ENCODE measurements at regions not wholly inside any gene's neighbourhood (a gene's known extent, or its start where the extent isn't known, plus 50 kb on each side); places are given as distances from the start of the nearest gene placed in this dataset.

GRCh38 chr4:98778206-98778605 lies 119.8 kb upstream of the TSPAN5 start:
- H3K36me3 ChIP-seq = no peaks in the 10 kb centered on the region
- H3K4me3 ChIP-seq = no peak overlapping the region
- no peak overlapping the region for H3K27ac ChIP-seq
- TF ChIP-seq POLR2AphosphoS5 (IDR thresholded peaks at IDR 0.05) = no peak
- no peak for TF ChIP-seq CTCF (IDR thresholded peaks at IDR 0.05 in 8 of 11, conservative IDR thresholded peaks at IDR 0.05 in 3 of 11)
- no peak for TF ChIP-seq POLR2A (IDR thresholded peaks at IDR 0.05)
- H3K4me1 ChIP-seq = no peaks in the 10 kb centered on the region
- 86 to 93% (median 89%) methylated on average over 4 of the region's 4 CpGs for WGBS, 5 donors
- no peak for DNase-seq
- H3K9me3 ChIP-seq = no peaks in the 10 kb centered on the region
- intact Hi-C loops (cut with DNase I; ENCODE audit: low total_unique reads) = no loop called here
- H3K27me3 ChIP-seq (replicated peaks in 1 of 7) = no peaks in the 10 kb centered on the region

- no peaks in the 10 kb centered on the region for H3K4me1 ChIP-seq
- intact Hi-C loops (cut with DNase I; ENCODE audit: low total_unique reads) = no loop called here
- no peaks in the 10 kb centered on the region for H3K36me3 ChIP-seq
- no peaks in the 10 kb centered on the region for H3K9me3 ChIP-seq
- TF ChIP-seq CTCF (IDR thresholded peaks at IDR 0.05 in 8 of 11, conservative IDR thresholded peaks at IDR 0.05 in 3 of 11) (no peak), POLR2A (IDR thresholded peaks at IDR 0.05) (no peak), POLR2AphosphoS5 (IDR thresholded peaks at IDR 0.05) (no peak)
- no peaks in the 10 kb centered on the region for H3K27me3 ChIP-seq (replicated peaks in 1 of 7)
- no peak overlapping the region for H3K27ac ChIP-seq
- DNase-seq = no peak
- WGBS, 5 donors = 91 to 97% (median 96%) methylated on average over 2 of the region's 2 CpGs
- H3K4me3 ChIP-seq = no peak overlapping the region
Measured at GRCh38 chr4:98775672-98776071, 117.3 kb upstream of the TSPAN5 start.

GRCh38 chr4:98773638-98774037 lies 115.2 kb upstream of the TSPAN5 start:
- H3K4me3 ChIP-seq = no peak overlapping the region
- TF ChIP-seq CTCF (IDR thresholded peaks at IDR 0.05 in 8 of 11, conservative IDR thresholded peaks at IDR 0.05 in 3 of 11) (no peak), POLR2AphosphoS5 (IDR thresholded peaks at IDR 0.05) (no peak), POLR2A (IDR thresholded peaks at IDR 0.05) (no peak)
- H3K27me3 ChIP-seq (replicated peaks in 1 of 7) = no peaks in the 10 kb centered on the region
- H3K36me3 ChIP-seq = no peaks in the 10 kb centered on the region
- H3K4me1 ChIP-seq = no peaks in the 10 kb centered on the region
- H3K9me3 ChIP-seq = peaks cover 0 to 18% (median 11%) of the 10 kb centered on the region in 8 donors
- intact Hi-C loops (cut with DNase I; ENCODE audit: low total_unique reads) = no loop called here
- 75 to 87% (median 78%) methylated on average over 4 of the region's 4 CpGs for WGBS, 5 donors
- DNase-seq = no peak
- no peak overlapping the region for H3K27ac ChIP-seq

DNA sequence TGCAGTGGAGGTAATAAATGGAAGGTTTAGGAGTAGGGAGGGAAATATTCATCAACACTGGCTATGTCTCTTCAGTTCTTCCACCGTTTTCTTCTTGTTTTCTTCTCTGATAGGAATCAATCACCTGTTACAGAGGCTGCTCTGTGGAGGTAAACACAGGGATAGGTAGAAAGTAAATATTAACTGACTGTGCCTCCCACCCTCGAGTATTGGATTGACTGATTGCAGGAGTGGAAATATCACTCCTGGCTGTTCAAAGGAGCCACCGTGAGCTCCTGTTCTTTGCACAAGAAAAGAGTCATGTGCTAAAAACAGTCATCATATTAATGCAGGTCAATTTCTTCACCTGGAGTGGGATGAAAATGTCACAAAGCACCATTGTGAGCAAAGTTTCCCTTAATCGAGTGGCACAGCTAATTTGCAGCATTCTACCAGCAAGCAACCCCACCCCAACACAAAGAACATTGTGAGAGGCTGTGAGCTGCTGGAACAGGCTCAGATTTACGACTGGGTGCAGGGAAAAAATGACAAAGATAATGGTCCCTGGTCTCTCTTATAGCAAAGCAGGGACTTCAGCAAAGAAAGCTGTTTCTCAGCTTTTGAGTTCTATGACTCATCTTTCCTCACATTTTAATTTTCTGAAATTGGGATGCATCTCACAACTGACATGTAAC lies 113.7 kb upstream of the TSPAN5 start:
- no peak overlapping the region for H3K4me3 ChIP-seq
- TF ChIP-seq POLR2AphosphoS5 (IDR thresholded peaks at IDR 0.05) (no peak), POLR2A (IDR thresholded peaks at IDR 0.05) (no peak), CTCF (IDR thresholded peaks at IDR 0.05 in 8 of 11, conservative IDR thresholded peaks at IDR 0.05 in 3 of 11) (no peak)
- no peak for DNase-seq
- intact Hi-C loops (cut with DNase I; ENCODE audit: low total_unique reads) = no loop called here
- 65 to 75% (median 71%) methylated on average over 5 of the region's 5 CpGs for WGBS, 5 donors
- H3K27ac ChIP-seq = no peak overlapping the region
- no peaks in the 10 kb centered on the region for H3K36me3 ChIP-seq
- peaks cover 0 to 18% (median 11%) of the 10 kb centered on the region in 8 donors for H3K9me3 ChIP-seq
- H3K4me1 ChIP-seq = no peaks in the 10 kb centered on the region
- H3K27me3 ChIP-seq (replicated peaks in 1 of 7) = no peaks in the 10 kb centered on the region

Measured in spleen (tissue), 11 donors.